GM23248 (cell line): ENCODE measurements at regions not wholly inside any gene's neighbourhood (a gene's known extent, or its start where the extent isn't known, plus 50 kb on each side); places are given as distances from the start of the nearest gene placed in this dataset.

ENCODE experiments used
- DNase-seq: peaks from one replicate; pipeline ENCODE4 v3.0.0-alpha.2; 2015
- H2AFZ ChIP-seq: fragments of 200-600 bp; sonication (generic); 2 replicates; pipeline ENCODE4 v1.6.1; 2016; ENCODE audit warnings: antibody characterized with exemption
- H3F3A ChIP-seq: fragments of 200-600 bp; sonication (generic); 2 replicates; pipeline ENCODE4 v1.6.1; 2016; ENCODE audit warnings: mild to moderate bottlenecking, antibody characterized with exemption, mixed run types; ENCODE audit not compliant: insufficient read depth
- H3K27ac ChIP-seq: fragments of 200-600 bp; sonication (generic); 2 replicates; pipeline ENCODE4 v1.5.1; 2016; ENCODE audit warnings: mild to moderate bottlenecking
- H3K27me3 ChIP-seq: fragments of 200-600 bp; sonication (generic); replicated peaks from 2 replicates; pipeline ENCODE4 v1.6.1; 2016; ENCODE audit warnings: mild to moderate bottlenecking; ENCODE audit not compliant: insufficient read depth
- H3K36me3 ChIP-seq: fragments of 200-600 bp; sonication (generic); 2 replicates; pipeline ENCODE4 v1.6.1; 2016; ENCODE audit warnings: low read depth, mild to moderate bottlenecking
- H3K4me1 ChIP-seq: fragments of 200-600 bp; sonication (generic); 2 replicates; pipeline ENCODE4 v1.6.1; 2016; ENCODE audit warnings: mild to moderate bottlenecking; ENCODE audit not compliant: insufficient read depth
- H3K4me2 ChIP-seq: fragments of 200-600 bp; sonication (generic); one replicate; pipeline ENCODE4 v1.6.1; 2016; ENCODE audit warnings: mild to moderate bottlenecking; ENCODE audit not compliant: unreplicated experiment
- H3K4me3 ChIP-seq: fragments of 200-600 bp; sonication (generic); 2 replicates; pipeline ENCODE4 v1.5.1; 2016; ENCODE audit warnings: mild to moderate bottlenecking
- H3K79me2 ChIP-seq: fragments of 200-600 bp; sonication (generic); 2 replicates; pipeline ENCODE4 v1.6.1; 2016; ENCODE audit warnings: mild to moderate bottlenecking; ENCODE audit not compliant: insufficient read depth
- H3K9ac ChIP-seq: fragments of 200-600 bp; sonication (generic); 2 replicates; pipeline ENCODE4 v1.6.1; 2016; ENCODE audit warnings: mild to moderate bottlenecking
- H3K9me2 ChIP-seq: fragments of 200-600 bp; sonication (generic); 2 replicates; pipeline ENCODE4 v1.6.1; 2016; ENCODE audit warnings: mixed run types, mild to moderate bottlenecking, moderate library complexity; ENCODE audit not compliant: insufficient read depth
- H3K9me3 ChIP-seq: fragments of 200-600 bp; sonication (generic); one replicate; pipeline ENCODE4 v1.6.1; 2017; ENCODE audit warnings: low read depth
- H4K20me1 ChIP-seq: fragments of 200-600 bp; sonication (generic); 2 replicates; pipeline ENCODE4 v1.6.0; 2016; ENCODE audit not compliant: insufficient read depth
- EZH2 ChIP-seq: fragments of 200-600 bp; sonication (generic); IDR thresholded peaks from 2 replicates; pipeline ENCODE4 v1.6.1; 2018; ENCODE audit warnings: antibody characterized with exemption, mild to moderate bottlenecking; ENCODE audit not compliant: insufficient read depth, poor library complexity, severe bottlenecking
- EZH2phosphoT487 ChIP-seq: fragments of 200-600 bp; sonication (generic); IDR thresholded peaks from 2 replicates; pipeline ENCODE4 v1.6.1; 2018; ENCODE audit warnings: antibody characterized with exemption, moderate library complexity, mild to moderate bottlenecking, low read depth; ENCODE audit not compliant: insufficient read depth
- WGBS, 2 experiments: methylation state at CpG; one replicate each; pipeline ENCODE4 v1.1.6; 2015 to 2017; ENCODE audit warnings: low lambda C conversion rate in 2 of 2, low coverage in 1 of 2; ENCODE audit errors: missing lambda C conversion rate in 2 of 2; 5-methylcytosine and 5-hydroxymethylcytosine counted together
- in situ Hi-C: fragments of 300-500 bp; cut with MboI; formaldehyde crosslinking; loops from 2 replicates; pipeline ENCODE4 v1.15.0; 2020

DNA sequence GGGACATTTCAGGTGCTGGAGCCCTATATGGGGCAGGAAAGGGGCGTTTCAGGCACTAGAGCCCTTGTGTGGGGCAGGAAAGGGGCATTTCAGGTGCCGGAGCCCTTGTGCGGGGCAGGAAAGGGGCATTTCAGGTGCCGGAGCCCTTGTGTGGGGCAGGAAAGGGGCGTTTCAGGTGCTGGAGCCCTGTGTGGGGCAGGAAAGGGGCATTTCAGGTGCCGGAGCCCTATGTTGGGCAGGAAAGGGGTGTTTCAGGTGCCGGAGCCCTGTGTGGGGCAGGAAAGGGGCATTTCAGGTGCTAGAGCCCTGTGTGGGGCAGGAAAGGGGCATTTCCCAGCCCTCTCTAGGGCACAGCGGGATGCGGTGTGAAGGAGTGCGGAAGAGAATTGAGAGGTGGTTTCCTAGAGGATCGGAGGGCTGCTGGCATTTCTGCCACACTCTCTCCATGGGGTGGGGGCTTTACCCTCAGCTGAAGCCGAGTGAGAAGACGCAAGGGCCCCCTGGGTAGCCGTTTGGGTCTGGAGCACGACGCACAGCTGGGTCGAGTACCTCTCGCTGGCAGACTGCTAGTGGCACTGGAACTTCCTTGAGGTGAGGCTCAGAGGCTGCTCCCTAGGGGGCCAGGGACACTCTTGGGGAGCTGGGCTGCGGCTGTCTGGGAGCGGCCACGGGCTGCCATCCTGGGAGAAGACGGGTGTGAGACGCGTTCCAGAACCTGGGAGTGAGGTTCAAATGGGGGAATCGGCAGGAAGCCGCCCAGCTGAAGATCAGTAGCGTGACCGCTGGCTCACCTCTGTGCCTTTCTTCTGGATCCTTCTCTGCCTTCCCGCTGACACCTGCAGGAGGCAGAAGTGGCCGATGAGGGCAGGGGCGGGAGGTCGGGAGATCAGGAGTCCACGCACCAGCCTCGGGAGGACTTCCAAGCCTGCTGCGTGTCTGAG lies 122.6 kb upstream of the IRX4 start:
- no peaks in the 10 kb centered on the region for H3K9me3 ChIP-seq
- no peaks in the 10 kb centered on the region for H3F3A ChIP-seq
- DNase-seq, result no peak
- in situ Hi-C loops, result no loop called here
- no peaks in the 10 kb centered on the region for H3K9me2 ChIP-seq
- H4K20me1 ChIP-seq, result no peaks in the 10 kb centered on the region
- no peak for TF ChIP-seq EZH2phosphoT487
- no peak for TF ChIP-seq EZH2
- 66% methylated on average over 30 to 35 of the region's 35 CpGs for WGBS, 2 experiments
- peaks cover 7% of the 10 kb centered on the region; the same call in 1 of the 2 replicates for H3K27me3 ChIP-seq
- H3K36me3 ChIP-seq, result no peaks in the 10 kb centered on the region
- H3K79me2 ChIP-seq, result no peaks in the 10 kb centered on the region
- no peak overlapping the region for H3K4me2 ChIP-seq
- no peak overlapping the region for H3K4me3 ChIP-seq
- H3K27ac ChIP-seq, result no peak overlapping the region
- no peak overlapping the region for H3K9ac ChIP-seq
- no peak overlapping the region for H2AFZ ChIP-seq
- H3K4me1 ChIP-seq, result no peaks in the 10 kb centered on the region

DNA sequence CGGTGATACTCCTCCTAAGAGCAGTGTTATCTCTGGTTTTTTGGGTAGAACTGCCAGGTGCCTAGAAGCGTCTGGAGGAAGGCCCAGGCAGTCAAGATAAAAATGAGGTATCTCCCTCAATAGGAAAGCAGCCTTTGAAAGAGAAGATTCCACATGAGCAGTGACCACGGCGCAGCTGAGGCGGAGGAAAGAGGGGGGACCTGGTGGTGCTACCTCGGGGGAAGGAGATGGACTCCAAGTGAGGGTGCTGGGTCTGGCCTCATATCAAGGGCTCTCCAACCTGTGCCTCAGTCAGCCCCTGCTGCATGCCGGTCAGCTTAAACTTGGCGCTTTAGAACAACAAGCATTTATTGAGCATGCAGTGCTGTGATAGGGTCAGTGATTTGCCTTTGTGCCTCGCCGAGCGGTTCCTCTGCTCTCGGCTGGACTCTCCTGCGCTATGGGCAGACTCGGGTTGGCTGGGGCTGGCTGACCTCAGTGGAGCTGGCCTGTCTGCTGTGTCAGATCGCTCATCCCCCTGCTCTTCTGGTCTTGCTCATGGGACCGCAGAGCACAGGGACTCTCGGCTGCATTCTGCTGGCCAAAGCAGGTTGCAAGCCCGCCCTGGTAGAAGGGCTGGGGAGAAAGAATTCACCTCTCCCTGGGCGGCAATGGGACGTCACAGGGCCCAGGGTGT lies 121.1 kb upstream of the IRX4 start:
- Histone ChIP-seq H4K20me1 (no peaks in the 10 kb centered on the region), H3K4me2 (no peak overlapping the region), H3F3A (no peaks in the 10 kb centered on the region), H3K27ac (no peak overlapping the region), H3K79me2 (no peaks in the 10 kb centered on the region), H3K36me3 (no peaks in the 10 kb centered on the region), H3K4me3 (no peak overlapping the region), H3K9me3 (no peaks in the 10 kb centered on the region), H3K9me2 (no peaks in the 10 kb centered on the region), H3K9ac (no peak overlapping the region), H2AFZ (no peak overlapping the region), H3K4me1 (no peaks in the 10 kb centered on the region), H3K27me3 (peaks cover 7% of the 10 kb centered on the region; the same call in 1 of the 2 replicates)
- 61 to 63% methylated on average over 18 to 20 of the region's 20 CpGs for WGBS, 2 experiments
- in situ Hi-C loops, result no loop called here
- no peak for TF ChIP-seq EZH2phosphoT487
- DNase-seq, result no peak

DNA sequence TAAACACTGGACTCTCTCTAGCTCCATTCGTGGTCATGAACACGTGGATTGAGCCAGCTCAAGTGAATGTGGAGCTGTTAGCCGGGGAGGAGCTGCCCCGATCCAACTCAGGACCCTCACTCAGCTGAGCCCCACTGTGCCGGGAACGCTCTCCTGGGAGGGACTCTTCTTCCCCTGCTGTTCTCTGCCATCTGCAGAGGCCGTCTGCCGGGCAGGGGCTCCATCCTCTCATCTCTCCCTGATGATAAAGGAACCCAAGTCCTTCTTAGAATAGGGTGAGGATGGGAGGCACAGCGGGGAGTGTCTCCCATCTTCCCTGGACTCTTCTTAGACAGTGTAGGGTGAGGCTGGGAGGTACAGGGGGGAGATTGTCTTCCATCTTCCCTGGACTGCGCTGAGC lies 120.5 kb upstream of the IRX4 start:
- Histone ChIP-seq H3K4me1 (no peaks in the 10 kb centered on the region), H3K36me3 (no peaks in the 10 kb centered on the region), H3K27me3 (0 out of 2 replicates have a peak, but pooled peaks cover 3% of the 10 kb centered on the region), H3K9me3 (no peaks in the 10 kb centered on the region), H3K9me2 (no peaks in the 10 kb centered on the region), H3K79me2 (no peaks in the 10 kb centered on the region), H3K4me2 (no peak overlapping the region), H3K4me3 (no peak overlapping the region), H3F3A (no peaks in the 10 kb centered on the region), H3K9ac (no peak overlapping the region), H3K27ac (no peak overlapping the region), H4K20me1 (no peaks in the 10 kb centered on the region), H2AFZ (no peak overlapping the region)
- 47 to 55% methylated on average over 10 of the region's 10 CpGs for WGBS, 2 experiments
- in situ Hi-C loops, result no loop called here
- TF ChIP-seq EZH2phosphoT487 (no peak), EZH2 (no peak)
- no peak for DNase-seq

DNA sequence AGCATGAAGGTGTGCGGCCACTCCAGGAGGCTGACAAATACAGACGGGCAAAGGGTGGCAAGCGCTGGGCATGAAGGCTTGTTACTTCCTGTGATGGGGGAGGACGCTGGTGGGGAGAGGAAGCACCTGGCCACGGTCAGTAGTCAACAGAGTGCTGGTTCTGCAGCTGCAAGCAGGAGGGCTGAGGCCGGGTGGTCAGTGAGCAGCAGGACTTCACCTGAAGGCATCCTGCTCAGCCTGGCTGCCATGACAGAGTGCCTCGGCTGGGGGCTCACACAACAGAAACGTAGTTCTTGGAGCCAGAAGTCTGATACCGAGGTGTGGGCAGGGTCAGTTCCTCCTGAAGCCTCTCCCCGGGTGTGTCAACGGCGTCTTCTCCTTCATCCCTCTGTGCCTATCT lies 118.6 kb upstream of the IRX4 start:
- no peak overlapping the region for H3K4me2 ChIP-seq
- no peaks in the 10 kb centered on the region for H3K36me3 ChIP-seq
- no peaks in the 10 kb centered on the region for H3F3A ChIP-seq
- H4K20me1 ChIP-seq, result no peaks in the 10 kb centered on the region
- no peak overlapping the region for H2AFZ ChIP-seq
- no peak for DNase-seq
- in situ Hi-C loops, result no loop called here
- no peaks in the 10 kb centered on the region for H3K4me1 ChIP-seq
- WGBS, 2 experiments, result 48% methylated on average over 12 of the region's 12 CpGs
- no peaks in the 10 kb centered on the region for H3K9me2 ChIP-seq
- no peak overlapping the region for H3K27ac ChIP-seq
- no peaks in the 10 kb centered on the region for H3K9me3 ChIP-seq
- H3K27me3 ChIP-seq, result no peaks in the 10 kb centered on the region
- no peak for TF ChIP-seq EZH2phosphoT487
- TF ChIP-seq EZH2, result no peak
- no peaks in the 10 kb centered on the region for H3K79me2 ChIP-seq
- H3K4me3 ChIP-seq, result no peak overlapping the region
- H3K9ac ChIP-seq, result no peak overlapping the region
